ENCODE measurements at regions not wholly inside any gene's neighbourhood (a gene's known extent, or its start where the extent isn't known, plus 50 kb on each side); places are given as distances from the start of the nearest gene placed in this dataset.
"Not testable (repeated sequence)": the region's sequence is repeated elsewhere in the genome, so short reads cannot be mapped to it uniquely, and the experiment has no call there.

GRCh38 chr3:71994906-71995305 lies 210.0 kb upstream of the PROK2 start:
- DNase-seq, result no peak

GRCh38 chr3:71994203-71994602 lies 209.3 kb upstream of the PROK2 start:
- DNase-seq, result no peak

- DNase-seq, result no peak
Observed at GRCh38 chr3:71991681-71992080, 206.7 kb upstream of the PROK2 start.

GRCh38 chr3:71991046-71991445 lies 206.1 kb upstream of the PROK2 start:
- no peak for DNase-seq

GRCh38 chr3:71990545-71990944 lies 205.6 kb upstream of the PROK2 start:
- no peak for DNase-seq

GRCh38 chr3:71989165-71989564 lies 204.2 kb upstream of the PROK2 start:
- no peak for DNase-seq

GRCh38 chr3:71987828-71988227 lies 202.9 kb upstream of the PROK2 start:
- no peak for DNase-seq

- no peak for DNase-seq
Observed at GRCh38 chr3:71987089-71987735, 202.3 kb upstream of the PROK2 start.

- no peak for DNase-seq
Observed at GRCh38 chr3:71986606-71987005, 201.7 kb upstream of the PROK2 start.

GRCh38 chr3:71984843-71985613 lies 200.1 kb upstream of the PROK2 start:
- DNase-seq, result no peak

- DNase-seq, result no peak
Observed at GRCh38 chr3:71983694-71984093, 198.7 kb upstream of the PROK2 start.

GRCh38 chr3:71982506-71983258 lies 197.7 kb upstream of the PROK2 start:
- DNase-seq, result not testable (repeated sequence)

- no peak for DNase-seq
Observed at GRCh38 chr3:71979175-71979574, 194.2 kb upstream of the PROK2 start.

GRCh38 chr3:71978150-71978721 lies 193.3 kb upstream of the PROK2 start:
- no peak for DNase-seq

- DNase-seq, result no peak
Observed at GRCh38 chr3:71977525-71977924, 192.6 kb upstream of the PROK2 start.

GRCh38 chr3:71975573-71975972 lies 190.6 kb upstream of the PROK2 start:
- no peak for DNase-seq

GRCh38 chr3:71974786-71975185 lies 189.8 kb upstream of the PROK2 start:
- no peak for DNase-seq

- no peak for DNase-seq
Observed at GRCh38 chr3:71973274-71974030, 188.5 kb upstream of the PROK2 start.

GRCh38 chr3:71972031-71972430 lies 187.1 kb upstream of the PROK2 start:
- no peak for DNase-seq

GRCh38 chr3:71968544-71968943 lies 183.6 kb upstream of the PROK2 start:
- DNase-seq, result no peak

GRCh38 chr3:71966185-71966584 lies 181.2 kb upstream of the PROK2 start:
- DNase-seq, result no peak

GRCh38 chr3:71964170-71964569 lies 179.2 kb upstream of the PROK2 start:
- no peak for DNase-seq

Measured in NCI-H146 (cell line).